GM23338 (cell line): ENCODE measurements at regions not wholly inside any gene's neighbourhood (a gene's known extent, or its start where the extent isn't known, plus 50 kb on each side); places are given as distances from the start of the nearest gene placed in this dataset.

ENCODE experiments used
- ATAC-seq: fragments of 200-7000 bp; cut with Tn5 transposase; 3 replicates; pipeline ENCODE4 v1.9.1; 2020
- DNase-seq: peaks from one replicate; pipeline ENCODE4 v3.0.0-alpha.2; 2015; ENCODE audit warnings: low spot score
- H2AFZ ChIP-seq: fragments of 200-600 bp; sonication (generic); 2 replicates; pipeline ENCODE4 v1.8.0; 2016; ENCODE audit warnings: antibody characterized with exemption, mild to moderate bottlenecking, moderate library complexity
- H3F3A ChIP-seq: fragments of 200-600 bp; sonication (generic); replicated peaks from 2 replicates; pipeline ENCODE4 v1.8.0; 2017; ENCODE audit warnings: antibody characterized with exemption, mixed run types, low read depth
- H3K27ac ChIP-seq: fragments of 200-600 bp; sonication (generic); 2 replicates; pipeline ENCODE4 v1.6.1; 2016; ENCODE audit warnings: low read depth
- H3K27me3 ChIP-seq: fragments of 200-600 bp; sonication (generic); 2 replicates; pipeline ENCODE4 v1.8.0; 2016; ENCODE audit warnings: mild to moderate bottlenecking, mixed run types, moderate library complexity; ENCODE audit not compliant: insufficient read depth
- H3K36me3 ChIP-seq: fragments of 200-600 bp; sonication (generic); 2 replicates; pipeline ENCODE4 v1.8.0; 2016; ENCODE audit warnings: mild to moderate bottlenecking; ENCODE audit not compliant: insufficient read depth
- H3K4me1 ChIP-seq: fragments of 200-600 bp; sonication (generic); 2 replicates; pipeline ENCODE4 v1.8.0; 2016; ENCODE audit warnings: mild to moderate bottlenecking, moderate library complexity; ENCODE audit not compliant: insufficient read depth
- H3K4me2 ChIP-seq: fragments of 200-600 bp; sonication (generic); 2 replicates; pipeline ENCODE4 v1.7.1; 2017; ENCODE audit warnings: mixed run types
- H3K4me3 ChIP-seq: fragments of 200-600 bp; sonication (generic); 2 replicates; pipeline ENCODE4 v1.6.1; 2016; ENCODE audit warnings: mixed run types
- H3K79me2 ChIP-seq: fragments of 200-600 bp; sonication (generic); replicated peaks from 2 replicates; pipeline ENCODE4 v1.8.0; 2017; ENCODE audit warnings: mild to moderate bottlenecking; ENCODE audit not compliant: insufficient read depth
- H3K9me2 ChIP-seq: fragments of 200-600 bp; sonication (generic); 2 replicates; pipeline ENCODE4 v1.8.0; 2017; ENCODE audit not compliant: insufficient read depth
- H4K20me1 ChIP-seq: fragments of 200-600 bp; sonication (generic); replicated peaks from 2 replicates; pipeline ENCODE4 v1.8.0; 2017; ENCODE audit warnings: mild to moderate bottlenecking; ENCODE audit not compliant: insufficient read depth
- H3K27ac Mint-ChIP-seq: 2 replicates; pipeline ENCODE4 v1.8.0; 2020; ENCODE audit warnings: inconsistent platforms, mild to moderate bottlenecking, moderate library complexity, mixed read lengths
- H3K27me3 Mint-ChIP-seq: 3 replicates; pipeline ENCODE4 v1.8.0; 2022; ENCODE audit warnings: low read depth, mild to moderate bottlenecking, moderate library complexity, mixed read lengths, inconsistent platforms; ENCODE audit not compliant: insufficient read depth, poor library complexity
- H3K36me3 Mint-ChIP-seq: 3 replicates; pipeline ENCODE4 v1.8.0; 2021; ENCODE audit warnings: low read depth, mild to moderate bottlenecking, inconsistent platforms, moderate library complexity, mixed read lengths
- H3K4me1 Mint-ChIP-seq: 3 replicates; pipeline ENCODE4 v1.8.0; 2020; ENCODE audit warnings: mild to moderate bottlenecking, inconsistent platforms, mixed read lengths
- H3K4me3 Mint-ChIP-seq: 3 replicates; pipeline ENCODE4 v1.8.0; 2021; ENCODE audit warnings: moderate library complexity, mild to moderate bottlenecking, inconsistent platforms, mixed read lengths
- H3K9me3 Mint-ChIP-seq: 3 replicates; pipeline ENCODE4 v1.8.0; 2020; ENCODE audit warnings: moderate library complexity, mild to moderate bottlenecking, inconsistent platforms, mixed read lengths
- CTCF ChIP-seq, 2 experiments: fragments of 200-600 bp in 1 of 2; sonication (generic) in 1 of 2; conservative IDR thresholded peaks; 2 replicates each; pipeline versions ENCODE4 v1.5.1 to v1.6.1; 2016 to 2017; ENCODE audit warnings: antibody characterized with exemption in 2 of 2, low read depth in 2 of 2, mild to moderate bottlenecking in 2 of 2, moderate library complexity in 1 of 2
- EZH2 ChIP-seq: fragments of 200-600 bp; sonication (generic); IDR thresholded peaks from one replicate; pipeline ENCODE4 v1.8.0; 2017; ENCODE audit warnings: antibody characterized with exemption, mild to moderate bottlenecking, low read depth; ENCODE audit not compliant: unreplicated experiment
- POLR2AphosphoS5 ChIP-seq: IDR thresholded peaks from 2 replicates; pipeline ENCODE4 v1.6.1; 2016; ENCODE audit warnings: antibody characterized with exemption, low read depth
- STAT1 ChIP-seq: IDR thresholded peaks from one replicate; pipeline ENCODE4 v1.6.1; 2016; ENCODE audit warnings: antibody characterized with exemption; ENCODE audit not compliant: unreplicated experiment
- TF ChIP-seq, protein P1 (sequence below): fragments of 250-450 bp; sonication (Bioruptor Pico); IDR thresholded peaks from 2 replicates; pipeline ENCODE4 v1.5.0; 2020; ENCODE audit warnings: mild to moderate bottlenecking, moderate library complexity
- TF ChIP-seq, protein P2 (sequence below): IDR thresholded peaks from one replicate; pipeline ENCODE4 v1.6.1; 2018; ENCODE audit warnings: antibody characterized with exemption; ENCODE audit not compliant: unreplicated experiment

DNA sequence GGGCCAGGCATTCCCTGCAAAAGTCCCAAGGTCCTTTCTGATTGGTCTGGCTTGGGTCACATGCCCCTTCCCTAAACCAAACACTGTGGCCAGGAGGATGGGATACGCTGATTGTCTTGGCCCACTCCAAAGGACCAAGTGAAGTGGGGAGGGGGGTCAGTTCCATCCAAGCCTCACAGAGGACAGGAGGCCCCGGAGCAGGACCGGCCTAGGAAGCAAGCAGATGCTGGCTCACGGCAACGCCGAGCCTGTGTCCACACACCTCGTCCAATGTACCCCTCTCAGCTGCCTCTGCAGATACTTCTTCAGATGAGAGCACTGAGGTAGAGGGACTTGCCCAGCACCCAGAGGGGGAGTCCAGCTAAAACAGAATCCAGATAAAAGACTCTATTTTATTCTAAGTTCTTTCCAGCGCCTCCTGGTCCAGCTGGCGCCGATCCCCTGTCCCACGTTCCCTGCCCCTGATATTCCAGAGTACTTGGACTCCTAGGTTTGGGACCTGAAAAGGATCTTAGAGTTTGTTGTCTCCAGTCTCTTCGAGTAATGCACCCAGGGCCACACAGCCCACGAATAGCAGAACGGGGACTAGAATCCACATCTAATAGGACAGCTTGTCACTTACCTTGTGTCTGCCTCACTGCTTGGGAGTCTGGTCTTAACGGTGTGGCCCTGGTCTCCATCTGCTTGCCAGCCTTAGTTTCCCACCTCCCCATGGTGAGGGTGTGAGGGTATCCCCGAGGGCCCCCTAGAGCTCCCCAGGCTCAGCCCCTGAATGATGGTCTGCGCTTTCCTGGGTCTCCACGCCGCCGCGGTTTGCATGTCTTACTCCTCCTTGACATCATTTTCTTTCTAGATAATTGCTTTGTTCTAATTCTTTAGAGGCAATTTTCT, 72.4 kb upstream of the UNC5A start:
- no peak for ATAC-seq
- Mint-ChIP-seq H3K9me3 (no peaks in the 10 kb centered on the region; the same call in 2 of the 3 replicates), H3K4me3 (no peak overlapping the region; the same call in 2 of the 3 replicates), H3K36me3 (no peaks in the 10 kb centered on the region), H3K27me3 (peaks cover 44% of the 10 kb centered on the region), H3K4me1 (peaks cover 49% of the 10 kb centered on the region), H3K27ac (no peak overlapping the region)
- H3K27ac ChIP-seq: no peak overlapping the region
- H3K4me3 ChIP-seq: no peak overlapping the region
- H3K79me2 ChIP-seq: no peaks in the 10 kb centered on the region
- H3K4me2 ChIP-seq: no peak overlapping the region
- TF ChIP-seq, protein P1, sequence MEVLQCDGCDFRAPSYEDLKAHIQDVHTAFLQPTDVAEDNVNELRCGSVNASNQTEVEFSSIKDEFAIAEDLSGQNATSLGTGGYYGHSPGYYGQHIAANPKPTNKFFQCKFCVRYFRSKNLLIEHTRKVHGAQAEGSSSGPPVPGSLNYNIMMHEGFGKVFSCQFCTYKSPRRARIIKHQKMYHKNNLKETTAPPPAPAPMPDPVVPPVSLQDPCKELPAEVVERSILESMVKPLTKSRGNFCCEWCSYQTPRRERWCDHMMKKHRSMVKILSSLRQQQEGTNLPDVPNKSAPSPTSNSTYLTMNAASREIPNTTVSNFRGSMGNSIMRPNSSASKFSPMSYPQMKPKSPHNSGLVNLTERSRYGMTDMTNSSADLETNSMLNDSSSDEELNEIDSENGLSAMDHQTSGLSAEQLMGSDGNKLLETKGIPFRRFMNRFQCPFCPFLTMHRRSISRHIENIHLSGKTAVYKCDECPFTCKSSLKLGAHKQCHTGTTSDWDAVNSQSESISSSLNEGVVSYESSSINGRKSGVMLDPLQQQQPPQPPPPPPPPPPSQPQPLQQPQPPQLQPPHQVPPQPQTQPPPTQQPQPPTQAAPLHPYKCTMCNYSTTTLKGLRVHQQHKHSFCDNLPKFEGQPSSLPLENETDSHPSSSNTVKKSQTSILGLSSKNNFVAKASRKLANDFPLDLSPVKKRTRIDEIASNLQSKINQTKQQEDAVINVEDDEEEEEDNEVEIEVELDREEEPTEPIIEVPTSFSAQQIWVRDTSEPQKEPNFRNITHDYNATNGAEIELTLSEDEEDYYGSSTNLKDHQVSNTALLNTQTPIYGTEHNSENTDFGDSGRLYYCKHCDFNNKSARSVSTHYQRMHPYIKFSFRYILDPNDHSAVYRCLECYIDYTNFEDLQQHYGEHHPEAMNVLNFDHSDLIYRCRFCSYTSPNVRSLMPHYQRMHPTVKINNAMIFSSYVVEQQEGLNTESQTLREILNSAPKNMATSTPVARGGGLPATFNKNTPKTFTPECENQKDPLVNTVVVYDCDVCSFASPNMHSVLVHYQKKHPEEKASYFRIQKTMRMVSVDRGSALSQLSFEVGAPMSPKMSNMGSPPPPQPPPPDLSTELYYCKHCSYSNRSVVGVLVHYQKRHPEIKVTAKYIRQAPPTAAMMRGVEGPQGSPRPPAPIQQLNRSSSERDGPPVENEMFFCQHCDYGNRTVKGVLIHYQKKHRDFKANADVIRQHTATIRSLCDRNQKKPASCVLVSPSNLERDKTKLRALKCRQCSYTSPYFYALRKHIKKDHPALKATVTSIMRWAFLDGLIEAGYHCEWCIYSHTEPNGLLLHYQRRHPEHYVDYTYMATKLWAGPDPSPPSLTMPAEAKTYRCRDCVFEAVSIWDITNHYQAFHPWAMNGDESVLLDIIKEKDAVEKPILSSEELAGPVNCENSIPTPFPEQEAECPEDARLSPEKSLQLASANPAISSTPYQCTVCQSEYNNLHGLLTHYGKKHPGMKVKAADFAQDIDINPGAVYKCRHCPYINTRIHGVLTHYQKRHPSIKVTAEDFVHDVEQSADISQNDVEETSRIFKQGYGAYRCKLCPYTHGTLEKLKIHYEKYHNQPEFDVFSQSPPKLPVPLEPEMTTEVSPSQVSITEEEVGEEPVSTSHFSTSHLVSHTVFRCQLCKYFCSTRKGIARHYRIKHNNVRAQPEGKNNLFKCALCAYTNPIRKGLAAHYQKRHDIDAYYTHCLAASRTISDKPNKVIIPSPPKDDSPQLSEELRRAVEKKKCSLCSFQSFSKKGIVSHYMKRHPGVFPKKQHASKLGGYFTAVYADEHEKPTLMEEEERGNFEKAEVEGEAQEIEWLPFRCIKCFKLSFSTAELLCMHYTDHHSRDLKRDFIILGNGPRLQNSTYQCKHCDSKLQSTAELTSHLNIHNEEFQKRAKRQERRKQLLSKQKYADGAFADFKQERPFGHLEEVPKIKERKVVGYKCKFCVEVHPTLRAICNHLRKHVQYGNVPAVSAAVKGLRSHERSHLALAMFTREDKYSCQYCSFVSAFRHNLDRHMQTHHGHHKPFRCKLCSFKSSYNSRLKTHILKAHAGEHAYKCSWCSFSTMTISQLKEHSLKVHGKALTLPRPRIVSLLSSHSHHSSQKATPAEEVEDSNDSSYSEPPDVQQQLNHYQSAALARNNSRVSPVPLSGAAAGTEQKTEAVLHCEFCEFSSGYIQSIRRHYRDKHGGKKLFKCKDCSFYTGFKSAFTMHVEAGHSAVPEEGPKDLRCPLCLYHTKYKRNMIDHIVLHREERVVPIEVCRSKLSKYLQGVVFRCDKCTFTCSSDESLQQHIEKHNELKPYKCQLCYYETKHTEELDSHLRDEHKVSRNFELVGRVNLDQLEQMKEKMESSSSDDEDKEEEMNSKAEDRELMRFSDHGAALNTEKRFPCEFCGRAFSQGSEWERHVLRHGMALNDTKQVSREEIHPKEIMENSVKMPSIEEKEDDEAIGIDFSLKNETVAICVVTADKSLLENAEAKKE (CRISPR knock-in tag): no peak
- TF ChIP-seq CTCF (conservative IDR thresholded peaks at IDR 0.05; ENCODE audit: low read depth in 2 of 2) (no peak), POLR2AphosphoS5 (no peak), STAT1 (no peak), EZH2 (no peak)
- TF ChIP-seq, protein P2, sequence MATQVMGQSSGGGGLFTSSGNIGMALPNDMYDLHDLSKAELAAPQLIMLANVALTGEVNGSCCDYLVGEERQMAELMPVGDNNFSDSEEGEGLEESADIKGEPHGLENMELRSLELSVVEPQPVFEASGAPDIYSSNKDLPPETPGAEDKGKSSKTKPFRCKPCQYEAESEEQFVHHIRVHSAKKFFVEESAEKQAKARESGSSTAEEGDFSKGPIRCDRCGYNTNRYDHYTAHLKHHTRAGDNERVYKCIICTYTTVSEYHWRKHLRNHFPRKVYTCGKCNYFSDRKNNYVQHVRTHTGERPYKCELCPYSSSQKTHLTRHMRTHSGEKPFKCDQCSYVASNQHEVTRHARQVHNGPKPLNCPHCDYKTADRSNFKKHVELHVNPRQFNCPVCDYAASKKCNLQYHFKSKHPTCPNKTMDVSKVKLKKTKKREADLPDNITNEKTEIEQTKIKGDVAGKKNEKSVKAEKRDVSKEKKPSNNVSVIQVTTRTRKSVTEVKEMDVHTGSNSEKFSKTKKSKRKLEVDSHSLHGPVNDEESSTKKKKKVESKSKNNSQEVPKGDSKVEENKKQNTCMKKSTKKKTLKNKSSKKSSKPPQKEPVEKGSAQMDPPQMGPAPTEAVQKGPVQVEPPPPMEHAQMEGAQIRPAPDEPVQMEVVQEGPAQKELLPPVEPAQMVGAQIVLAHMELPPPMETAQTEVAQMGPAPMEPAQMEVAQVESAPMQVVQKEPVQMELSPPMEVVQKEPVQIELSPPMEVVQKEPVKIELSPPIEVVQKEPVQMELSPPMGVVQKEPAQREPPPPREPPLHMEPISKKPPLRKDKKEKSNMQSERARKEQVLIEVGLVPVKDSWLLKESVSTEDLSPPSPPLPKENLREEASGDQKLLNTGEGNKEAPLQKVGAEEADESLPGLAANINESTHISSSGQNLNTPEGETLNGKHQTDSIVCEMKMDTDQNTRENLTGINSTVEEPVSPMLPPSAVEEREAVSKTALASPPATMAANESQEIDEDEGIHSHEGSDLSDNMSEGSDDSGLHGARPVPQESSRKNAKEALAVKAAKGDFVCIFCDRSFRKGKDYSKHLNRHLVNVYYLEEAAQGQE: no peak
- H4K20me1 ChIP-seq: no peaks in the 10 kb centered on the region
- H3K27me3 ChIP-seq: peaks cover 23% of the 10 kb centered on the region
- DNase-seq: no peak
- H3K4me1 ChIP-seq: peaks cover 31% of the 10 kb centered on the region
- H3K36me3 ChIP-seq: no peaks in the 10 kb centered on the region; the same call in 1 of the 2 replicates
- H3F3A ChIP-seq: peaks cover 5% of the 10 kb centered on the region; the same call in 1 of the 2 replicates
- H2AFZ ChIP-seq: no peak overlapping the region
- H3K9me2 ChIP-seq: no peaks in the 10 kb centered on the region
